GM20000 (cell line): ENCODE measurements at regions not wholly inside any gene's neighbourhood (a gene's known extent, or its start where the extent isn't known, plus 50 kb on each side); places are given as distances from the start of the nearest gene placed in this dataset.
A peak's percentile ranks its signal among the peaks of the same experiment; 100 is the strongest.

Experiments used
- DNase-seq: peaks from one replicate; pipeline ENCODE4 v3.0.0; 2012; ENCODE audit warnings: low spot score
- TF ChIP-seq, protein P1 (sequence below): IDR thresholded peaks from 2 replicates; pipeline ENCODE4 v1.5.1; 2012; ENCODE audit warnings: mild to moderate bottlenecking, control low read depth; ENCODE audit errors: extremely low read depth, missing control alignments

DNA sequence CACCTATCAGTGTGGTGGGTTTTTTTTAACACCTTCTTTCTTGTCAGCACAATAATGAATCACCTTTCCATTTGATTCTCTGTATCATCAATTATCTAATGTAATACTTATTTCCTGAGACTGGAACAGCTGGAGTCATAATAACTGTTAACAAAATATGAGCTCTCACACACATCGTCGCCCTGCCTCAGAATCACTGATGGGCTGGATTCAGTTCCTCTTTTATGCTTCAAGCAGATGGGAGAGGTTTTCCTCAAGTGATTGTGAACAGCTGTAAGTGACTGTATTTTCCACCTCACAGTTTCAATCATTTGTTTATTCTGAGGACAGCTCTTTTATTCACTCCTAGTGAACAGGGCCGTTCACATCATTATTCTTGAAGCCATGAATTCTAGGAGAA, 330.2 kb downstream of the DSC3 start:
- TF ChIP-seq, protein P1, sequence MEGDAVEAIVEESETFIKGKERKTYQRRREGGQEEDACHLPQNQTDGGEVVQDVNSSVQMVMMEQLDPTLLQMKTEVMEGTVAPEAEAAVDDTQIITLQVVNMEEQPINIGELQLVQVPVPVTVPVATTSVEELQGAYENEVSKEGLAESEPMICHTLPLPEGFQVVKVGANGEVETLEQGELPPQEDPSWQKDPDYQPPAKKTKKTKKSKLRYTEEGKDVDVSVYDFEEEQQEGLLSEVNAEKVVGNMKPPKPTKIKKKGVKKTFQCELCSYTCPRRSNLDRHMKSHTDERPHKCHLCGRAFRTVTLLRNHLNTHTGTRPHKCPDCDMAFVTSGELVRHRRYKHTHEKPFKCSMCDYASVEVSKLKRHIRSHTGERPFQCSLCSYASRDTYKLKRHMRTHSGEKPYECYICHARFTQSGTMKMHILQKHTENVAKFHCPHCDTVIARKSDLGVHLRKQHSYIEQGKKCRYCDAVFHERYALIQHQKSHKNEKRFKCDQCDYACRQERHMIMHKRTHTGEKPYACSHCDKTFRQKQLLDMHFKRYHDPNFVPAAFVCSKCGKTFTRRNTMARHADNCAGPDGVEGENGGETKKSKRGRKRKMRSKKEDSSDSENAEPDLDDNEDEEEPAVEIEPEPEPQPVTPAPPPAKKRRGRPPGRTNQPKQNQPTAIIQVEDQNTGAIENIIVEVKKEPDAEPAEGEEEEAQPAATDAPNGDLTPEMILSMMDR, result no peak
- peak; percentile 20 for DNase-seq

DNA sequence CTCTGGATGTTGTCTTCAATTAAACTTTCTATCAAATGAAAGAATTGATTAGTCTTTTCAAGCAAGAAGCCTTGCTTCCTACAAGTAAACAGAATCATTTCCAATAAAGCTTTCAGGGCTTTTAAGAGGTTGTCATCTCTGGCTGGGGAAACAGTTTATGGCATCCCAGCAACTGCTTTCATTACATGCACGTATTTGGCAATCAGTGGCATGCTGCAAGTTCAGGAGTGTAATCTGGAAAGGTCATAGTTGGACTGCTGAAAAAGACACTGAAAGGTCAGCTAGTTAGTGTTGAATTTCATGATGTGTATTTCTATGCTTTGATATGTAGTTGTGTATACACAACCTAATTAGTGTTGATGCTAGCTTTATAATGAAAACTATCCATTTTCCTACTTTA, 332.9 kb downstream of the DSC3 start:
- TF ChIP-seq, protein P1, result no peak
- no peak for DNase-seq

DNA sequence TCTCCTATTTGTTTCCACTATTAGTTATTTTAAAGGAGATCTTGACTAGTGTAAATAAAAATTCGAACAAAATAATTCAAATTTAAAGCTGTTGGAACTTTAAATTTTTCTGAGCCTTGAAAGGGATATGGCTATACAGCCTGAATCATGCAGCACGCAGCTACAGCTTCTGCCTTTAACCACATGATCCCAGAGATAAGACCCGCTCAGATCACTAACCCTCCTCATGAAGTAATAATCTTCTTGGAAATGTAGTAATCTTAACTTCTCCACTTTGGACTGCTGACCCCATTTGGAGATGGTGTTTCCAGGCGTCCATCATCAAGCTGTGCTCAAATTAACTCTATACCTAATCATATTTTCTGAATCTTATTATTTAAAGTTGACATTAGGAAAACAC, 336.6 kb downstream of the DSC3 start:
- DNase-seq, result no peak
- TF ChIP-seq, protein P1, result no peak

GRCh38 chr18:30698571-30698970, 344.0 kb downstream of the DSC3 start:
- TF ChIP-seq, protein P1, result no peak
- DNase-seq, result no peak

GRCh38 chr18:30696201-30696600, 346.3 kb downstream of the DSC3 start:
- TF ChIP-seq, protein P1, result no peak
- no peak for DNase-seq

DNA sequence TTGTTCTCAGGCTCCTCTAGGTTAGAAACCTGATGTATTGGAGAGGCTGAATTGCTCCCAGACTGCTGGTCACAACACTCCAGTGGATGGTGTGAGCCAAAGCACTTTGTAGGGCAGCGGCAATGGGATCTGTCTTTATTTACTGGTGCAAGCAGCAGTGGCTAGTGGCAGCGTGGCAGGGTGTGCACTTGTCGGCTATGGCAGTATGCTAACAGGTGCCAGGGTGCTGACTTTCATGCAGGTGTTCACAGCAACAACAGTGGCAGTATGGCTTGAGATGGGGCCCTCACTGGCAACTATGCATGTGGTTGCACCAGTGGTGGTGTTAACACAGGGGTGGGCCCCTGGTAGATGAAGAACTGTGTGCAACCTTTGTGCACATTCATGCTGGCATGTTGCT, 347.8 kb downstream of the DSC3 start:
- DNase-seq, result no peak

GRCh38 chr18:30689216-30689615, 353.3 kb downstream of the DSC3 start:
- TF ChIP-seq, protein P1, result no peak
- no peak for DNase-seq

More for the DNA sequence above, 347.8 kb downstream of the DSC3 start:
- TF ChIP-seq, protein P1, result no peak
